ENCODE measurements at regions not wholly inside any gene's neighbourhood (a gene's known extent, or its start where the extent isn't known, plus 50 kb on each side); places are given as distances from the start of the nearest gene placed in this dataset.

- WGBS, 2 donors (ENCODE audit: low coverage in 1 of 2): 34% methylated on average over 16 of the region's 16 CpGs; no CpG with 5 or more reads in 1 of the 2 donors
- Histone ChIP-seq H3K36me3 (no peaks in the 10 kb centered on the region), H3K27me3 (no peaks in the 10 kb centered on the region), H3K27ac (no peak overlapping the region), H3K9me3 (no peaks in the 10 kb centered on the region), H3K4me1 (no peaks in the 10 kb centered on the region), H3K4me3 (no peak overlapping the region)
- DNase-seq: peak; percentile 65
- in situ Hi-C loops (cut with MboI; ENCODE audit: low pct_ligation_motif_present in 1 of 4, low pct_unique_long_range_greater_than_20kb in 1 of 4, low sequenced_read_pairs in 3 of 4): no loop called here
- TF ChIP-seq EP300 (IDR thresholded peaks at IDR 0.05; ENCODE audit: low read depth): no peak
- TF ChIP-seq CTCF (IDR thresholded peaks at IDR 0.05): peak; percentile 70 to 88 (median 74)
- no peak for TF ChIP-seq POLR2AphosphoS5 (IDR thresholded peaks at IDR 0.05)
- TF ChIP-seq POLR2A (IDR thresholded peaks at IDR 0.05): no peak
- intact Hi-C loops (cut with DNase I; ENCODE audit: low total_unique reads): no loop called here
Observed at GRCh38 chr1:22275626-22276395, 132.9 kb upstream of the WNT4 start.

- in situ Hi-C loops (cut with MboI; ENCODE audit: low pct_ligation_motif_present in 1 of 4, low pct_unique_long_range_greater_than_20kb in 1 of 4, low sequenced_read_pairs in 3 of 4): no loop called here
- 56% methylated on average over 1 of the region's 1 CpG; no CpG with 5 or more reads in 1 of the 2 donors for WGBS, 2 donors (ENCODE audit: low coverage in 1 of 2)
- no peaks in the 10 kb centered on the region for H3K4me1 ChIP-seq
- H3K27ac ChIP-seq: no peak overlapping the region
- no peaks in the 10 kb centered on the region for H3K9me3 ChIP-seq
- H3K4me3 ChIP-seq: no peak overlapping the region
- no peaks in the 10 kb centered on the region for H3K27me3 ChIP-seq
- DNase-seq: no peak
- H3K36me3 ChIP-seq: no peaks in the 10 kb centered on the region
- intact Hi-C loops (cut with DNase I; ENCODE audit: low total_unique reads): no loop called here
- TF ChIP-seq EP300 (IDR thresholded peaks at IDR 0.05; ENCODE audit: low read depth) (no peak), CTCF (IDR thresholded peaks at IDR 0.05) (no peak), POLR2AphosphoS5 (IDR thresholded peaks at IDR 0.05) (no peak), POLR2A (IDR thresholded peaks at IDR 0.05) (no peak)
Observed at GRCh38 chr1:22276396-22276748, 133.5 kb upstream of the WNT4 start.

GRCh38 chr1:22277662-22278061 is 134.8 kb upstream of the WNT4 start:
- H3K4me3 ChIP-seq: no peak overlapping the region
- no peaks in the 10 kb centered on the region for H3K9me3 ChIP-seq
- DNase-seq: no peak
- no peaks in the 10 kb centered on the region for H3K36me3 ChIP-seq
- H3K27ac ChIP-seq: no peak overlapping the region
- intact Hi-C loops (cut with DNase I; ENCODE audit: low total_unique reads) (no loop called here), in situ Hi-C loops (cut with MboI; ENCODE audit: low pct_ligation_motif_present in 1 of 4, low pct_unique_long_range_greater_than_20kb in 1 of 4, low sequenced_read_pairs in 3 of 4) (no loop called here)
- WGBS, 2 donors (ENCODE audit: low coverage in 1 of 2): 76% methylated on average over 10 of the region's 10 CpGs; no CpG with 5 or more reads in 1 of the 2 donors
- no peaks in the 10 kb centered on the region for H3K27me3 ChIP-seq
- TF ChIP-seq POLR2A (IDR thresholded peaks at IDR 0.05) (no peak), EP300 (IDR thresholded peaks at IDR 0.05; ENCODE audit: low read depth) (no peak), POLR2AphosphoS5 (IDR thresholded peaks at IDR 0.05) (no peak), CTCF (IDR thresholded peaks at IDR 0.05) (no peak)
- no peaks in the 10 kb centered on the region for H3K4me1 ChIP-seq

- intact Hi-C loops (cut with DNase I; ENCODE audit: low total_unique reads) (no loop called here), in situ Hi-C loops (cut with MboI; ENCODE audit: low pct_ligation_motif_present in 1 of 4, low pct_unique_long_range_greater_than_20kb in 1 of 4, low sequenced_read_pairs in 3 of 4) (loop anchor here in 1 of 4 donors (10.0 kb wide), 1 partner anchor 145 kb away; no protein-coding TSS in a partner anchor)
- no peak for DNase-seq
- Histone ChIP-seq H3K27ac (no peak overlapping the region), H3K27me3 (no peaks in the 10 kb centered on the region), H3K36me3 (no peaks in the 10 kb centered on the region), H3K4me1 (no peaks in the 10 kb centered on the region), H3K4me3 (no peak overlapping the region), H3K9me3 (no peaks in the 10 kb centered on the region)
- no peak for TF ChIP-seq POLR2AphosphoS5 (IDR thresholded peaks at IDR 0.05)
- no peak for TF ChIP-seq CTCF (IDR thresholded peaks at IDR 0.05)
- TF ChIP-seq EP300 (IDR thresholded peaks at IDR 0.05; ENCODE audit: low read depth): no peak
- no peak for TF ChIP-seq POLR2A (IDR thresholded peaks at IDR 0.05)
- 82 to 88% methylated on average over 3 of the region's 3 CpGs for WGBS, 2 donors (ENCODE audit: low coverage in 1 of 2)
Observed at GRCh38 chr1:22279735-22280134, 136.8 kb upstream of the WNT4 start.
